HG02763 (cell line): ENCODE measurements at regions not wholly inside any gene's neighbourhood (a gene's known extent, or its start where the extent isn't known, plus 50 kb on each side); places are given as distances from the start of the nearest gene placed in this dataset.
"Not testable (repeated sequence)": the region's sequence is repeated elsewhere in the genome, so short reads cannot be mapped to it uniquely, and the experiment has no call there.

Experiments
- ATAC-seq: cut with Tn5 transposase; IDR thresholded peaks from one replicate; pipeline ENCODE4 v1.9.1; 2021; ENCODE audit warnings: mild to moderate bottlenecking, moderate library complexity; ENCODE audit not compliant: unreplicated experiment

GRCh38 chr5:6112538-6112937 lies 265.8 kb downstream of the MED10 start:
- no peak for ATAC-seq

- ATAC-seq = no peak
Observed at GRCh38 chr5:6112125-6112524, 266.2 kb downstream of the MED10 start.

- no peak for ATAC-seq
Observed at GRCh38 chr5:6111131-6111530, 267.2 kb downstream of the MED10 start.

- no peak for ATAC-seq
Observed at GRCh38 chr5:6110441-6111005, 267.8 kb downstream of the MED10 start.

- no peak for ATAC-seq
Observed at GRCh38 chr5:6108981-6109825, 269.1 kb downstream of the MED10 start.

- no peak for ATAC-seq
Observed at GRCh38 chr5:6108540-6108848, 269.9 kb downstream of the MED10 start.

GRCh38 chr5:6107675-6108539 lies 270.4 kb downstream of the MED10 start:
- ATAC-seq = no peak

GRCh38 chr5:6106756-6107155 lies 271.6 kb downstream of the MED10 start:
- no peak for ATAC-seq

GRCh38 chr5:6105320-6105719 lies 273.0 kb downstream of the MED10 start:
- no peak for ATAC-seq

GRCh38 chr5:6096101-6096500 lies 282.2 kb downstream of the MED10 start:
- ATAC-seq = no peak

GRCh38 chr5:6094180-6094579 lies 284.2 kb downstream of the MED10 start:
- not testable (repeated sequence) for ATAC-seq

- no peak for ATAC-seq
Observed at GRCh38 chr5:6090838-6091237, 287.5 kb downstream of the MED10 start.

- ATAC-seq = no peak
Observed at GRCh38 chr5:6090079-6090654, 288.2 kb downstream of the MED10 start.

GRCh38 chr5:6088706-6089105 lies 289.6 kb downstream of the MED10 start:
- no peak for ATAC-seq

GRCh38 chr5:6087576-6087975 lies 290.8 kb downstream of the MED10 start:
- ATAC-seq = no peak

- ATAC-seq = no peak
Observed at GRCh38 chr5:6086871-6087270, 291.5 kb downstream of the MED10 start.

GRCh38 chr5:6085341-6085860 lies 292.9 kb downstream of the MED10 start:
- ATAC-seq = no peak

GRCh38 chr5:6084836-6085235 lies 293.5 kb downstream of the MED10 start:
- ATAC-seq = no peak

- ATAC-seq = no peak
Observed at GRCh38 chr5:6084376-6084775, 294.0 kb downstream of the MED10 start.

GRCh38 chr5:6083311-6083978 lies 294.9 kb downstream of the MED10 start:
- ATAC-seq = no peak

GRCh38 chr5:6082685-6083084 lies 295.7 kb downstream of the MED10 start:
- no peak for ATAC-seq
